NCI-H446 treated with DMSO at 0.1 percent for 48 hours (cell line): ENCODE measurements at regions not wholly inside any gene's neighbourhood (a gene's known extent, or its start where the extent isn't known, plus 50 kb on each side); places are given as distances from the start of the nearest gene placed in this dataset.

Source experiments
- DNase-seq: peaks from one replicate; lab custom pipeline; 2025; lab: John Stamatoyannopoulos, UW

GRCh38 chr9:82621447-82621846, 441.5 kb downstream of the RASEF start:
- no peak for DNase-seq

- no peak for DNase-seq
These were observed 425.6 kb downstream of the RASEF start for GRCh38 chr9:82637368-82637767.

GRCh38 chr9:82645600-82645999, 417.3 kb downstream of the RASEF start:
- no peak for DNase-seq

GRCh38 chr9:82650368-82650767, 412.6 kb downstream of the RASEF start:
- DNase-seq, result no peak

- no peak for DNase-seq
These were observed 411.5 kb downstream of the RASEF start for GRCh38 chr9:82651474-82651873.

GRCh38 chr9:82665324-82665723, 397.6 kb downstream of the RASEF start:
- DNase-seq, result no peak

GRCh38 chr9:82668689-82669199, 394.2 kb downstream of the RASEF start:
- DNase-seq, result no peak

- DNase-seq, result no peak
These were observed 392.9 kb downstream of the RASEF start for GRCh38 chr9:82670000-82670399.

GRCh38 chr9:82670726-82671125, 392.2 kb downstream of the RASEF start:
- no peak for DNase-seq

- no peak for DNase-seq
These were observed 389.7 kb downstream of the RASEF start for GRCh38 chr9:82673201-82673600.

- DNase-seq, result no peak
These were observed 389.0 kb downstream of the RASEF start for GRCh38 chr9:82673919-82674318.

GRCh38 chr9:82675102-82675501, 387.8 kb downstream of the RASEF start:
- no peak for DNase-seq

- DNase-seq, result no peak
These were observed 387.3 kb downstream of the RASEF start for GRCh38 chr9:82675605-82676004.

GRCh38 chr9:82677086-82677485, 385.9 kb downstream of the RASEF start:
- no peak for DNase-seq

GRCh38 chr9:82679472-82679871, 383.5 kb downstream of the RASEF start:
- DNase-seq, result no peak

- no peak for DNase-seq
These were observed 382.6 kb downstream of the RASEF start for GRCh38 chr9:82680179-82680935.

GRCh38 chr9:82681809-82682208, 381.1 kb downstream of the RASEF start:
- DNase-seq, result no peak

GRCh38 chr9:82682431-82682830, 380.5 kb downstream of the RASEF start:
- no peak for DNase-seq

GRCh38 chr9:82695704-82696103, 367.2 kb downstream of the RASEF start:
- no peak for DNase-seq

- no peak for DNase-seq
These were observed 356.2 kb downstream of the RASEF start for GRCh38 chr9:82706786-82707185.

GRCh38 chr9:82716821-82717220, 346.1 kb downstream of the RASEF start:
- no peak for DNase-seq

GRCh38 chr9:82720515-82720914, 342.4 kb downstream of the RASEF start:
- DNase-seq, result no peak

GRCh38 chr9:82721593-82721992, 341.3 kb downstream of the RASEF start:
- no peak for DNase-seq

GRCh38 chr9:82722051-82722450, 340.9 kb downstream of the RASEF start:
- no peak for DNase-seq
